Astrocyte of the hippocampus (primary cell): ENCODE measurements at regions not wholly inside any gene's neighbourhood (a gene's known extent, or its start where the extent isn't known, plus 50 kb on each side); places are given as distances from the start of the nearest gene placed in this dataset.

ENCODE experiments used
- DNase-seq: peaks from one replicate; pipeline ENCODE4 v3.0.0; 2011; ENCODE audit warnings: low read depth, low spot score

GRCh38 chr22:48051796-48052620 is 1289.6 kb downstream of the TBC1D22A start:
- DNase-seq, result no peak

GRCh38 chr22:48050836-48051235 is 1288.4 kb downstream of the TBC1D22A start:
- DNase-seq, result no peak

GRCh38 chr22:48049116-48049515 is 1286.7 kb downstream of the TBC1D22A start:
- no peak for DNase-seq

GRCh38 chr22:48047722-48048500 is 1285.5 kb downstream of the TBC1D22A start:
- no peak for DNase-seq

- no peak for DNase-seq
These were observed 1282.9 kb downstream of the TBC1D22A start for GRCh38 chr22:48045369-48045768.

- no peak for DNase-seq
These were observed 1282.1 kb downstream of the TBC1D22A start for GRCh38 chr22:48044487-48045060.

GRCh38 chr22:48043581-48043980 is 1281.1 kb downstream of the TBC1D22A start:
- no peak for DNase-seq

GRCh38 chr22:48042621-48043395 is 1280.4 kb downstream of the TBC1D22A start:
- no peak for DNase-seq

GRCh38 chr22:48039326-48039725 is 1276.9 kb downstream of the TBC1D22A start:
- no peak for DNase-seq

GRCh38 chr22:48037618-48038017 is 1275.2 kb downstream of the TBC1D22A start:
- DNase-seq, result no peak

GRCh38 chr22:48035897-48036296 is 1273.4 kb downstream of the TBC1D22A start:
- DNase-seq, result no peak

GRCh38 chr22:48031589-48031988 is 1269.1 kb downstream of the TBC1D22A start:
- no peak for DNase-seq

GRCh38 chr22:48025096-48025495 is 1262.6 kb downstream of the TBC1D22A start:
- DNase-seq, result no peak

GRCh38 chr22:48021991-48022401 is 1259.5 kb downstream of the TBC1D22A start:
- no peak for DNase-seq

- no peak for DNase-seq
These were observed 1255.9 kb downstream of the TBC1D22A start for GRCh38 chr22:48018346-48018745.

- DNase-seq, result no peak
These were observed 1253.3 kb downstream of the TBC1D22A start for GRCh38 chr22:48015701-48016100.

- DNase-seq, result no peak
These were observed 1242.5 kb downstream of the TBC1D22A start for GRCh38 chr22:48004936-48005335.

GRCh38 chr22:48004038-48004437 is 1241.6 kb downstream of the TBC1D22A start:
- no peak for DNase-seq

GRCh38 chr22:48001101-48001500 is 1238.7 kb downstream of the TBC1D22A start:
- no peak for DNase-seq

GRCh38 chr22:47997612-47998011 is 1235.2 kb downstream of the TBC1D22A start:
- DNase-seq, result no peak

- no peak for DNase-seq
These were observed 1234.7 kb downstream of the TBC1D22A start for GRCh38 chr22:47997052-47997590.
